ENCODE measurements at regions not wholly inside any gene's neighbourhood (a gene's known extent, or its start where the extent isn't known, plus 50 kb on each side); places are given as distances from the start of the nearest gene placed in this dataset.

DNA sequence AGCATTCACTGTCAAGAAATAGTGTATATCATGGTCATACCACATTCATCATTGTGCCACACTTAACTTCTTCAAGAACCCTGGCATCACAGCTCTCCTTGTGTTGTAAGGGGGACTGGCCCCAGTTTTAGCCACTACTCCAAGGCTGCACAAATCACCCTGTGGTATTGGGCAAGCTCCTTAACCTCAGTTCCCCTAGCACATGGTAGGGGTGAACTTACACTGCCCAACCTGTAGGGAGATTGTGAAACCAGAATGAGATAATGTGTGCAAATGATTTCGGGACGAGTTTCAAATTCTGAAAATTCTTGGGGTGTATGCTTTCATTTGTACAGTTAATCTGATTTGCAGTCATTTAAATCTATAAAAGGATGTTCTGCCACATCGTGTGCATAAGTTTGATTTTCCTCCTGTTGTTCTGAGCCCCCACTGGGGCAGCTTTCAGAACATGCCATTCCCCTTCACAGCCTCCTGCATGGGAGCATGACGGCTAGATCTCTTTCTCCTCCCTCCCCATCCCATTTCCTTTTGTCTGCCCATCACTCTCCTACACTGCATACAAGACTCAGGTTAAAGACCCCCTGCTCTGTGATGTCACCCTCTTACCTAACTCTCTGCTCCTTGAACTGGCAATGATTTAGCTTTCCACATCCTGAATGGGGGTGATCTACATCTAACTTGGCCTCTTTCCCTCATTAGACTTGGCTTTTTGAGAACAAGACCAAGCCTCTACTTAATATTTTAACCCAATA, 290.3 kb downstream of the CHRM3 start:
- DNase-seq (ENCODE audit: low read depth) = no peak

DNA sequence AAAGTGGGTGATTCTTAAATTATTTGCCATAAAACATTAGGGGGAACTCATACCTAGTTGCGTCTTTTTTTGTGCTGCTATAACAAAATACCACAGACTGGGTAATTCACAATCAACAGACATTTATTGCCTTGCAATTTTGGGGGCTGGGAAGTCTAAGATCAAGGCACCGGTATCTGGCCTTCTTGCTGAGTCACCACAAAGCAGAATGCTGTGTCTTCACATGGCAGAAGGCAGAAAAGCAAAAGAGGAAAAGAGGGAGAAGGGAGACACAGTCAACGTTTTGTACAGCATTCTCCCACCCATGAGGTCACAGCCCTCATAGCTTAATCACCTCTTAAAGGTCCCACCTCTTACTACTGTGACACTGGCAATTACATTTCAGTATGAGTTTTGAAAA, 291.0 kb downstream of the CHRM3 start:
- no peak for DNase-seq (ENCODE audit: low read depth)

DNA sequence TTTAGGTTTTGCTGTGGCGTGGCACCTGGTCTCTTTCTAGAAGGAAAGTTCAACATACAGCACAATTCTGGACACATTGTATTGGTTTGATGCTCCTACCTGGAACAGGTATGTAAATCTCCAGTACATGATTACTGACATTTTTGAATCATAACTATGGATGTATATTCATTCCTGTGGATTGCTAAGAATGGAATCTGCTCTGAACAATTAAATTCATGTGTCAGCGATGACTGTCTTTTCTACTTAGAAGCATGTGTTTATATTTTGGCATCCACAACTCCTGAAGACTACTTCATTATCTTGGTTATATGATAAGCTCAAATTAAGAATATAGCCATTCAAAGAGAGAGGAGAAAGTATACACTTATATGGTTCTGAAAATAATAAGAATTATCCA, 291.8 kb downstream of the CHRM3 start:
- no peak for DNase-seq (ENCODE audit: low read depth)

DNA sequence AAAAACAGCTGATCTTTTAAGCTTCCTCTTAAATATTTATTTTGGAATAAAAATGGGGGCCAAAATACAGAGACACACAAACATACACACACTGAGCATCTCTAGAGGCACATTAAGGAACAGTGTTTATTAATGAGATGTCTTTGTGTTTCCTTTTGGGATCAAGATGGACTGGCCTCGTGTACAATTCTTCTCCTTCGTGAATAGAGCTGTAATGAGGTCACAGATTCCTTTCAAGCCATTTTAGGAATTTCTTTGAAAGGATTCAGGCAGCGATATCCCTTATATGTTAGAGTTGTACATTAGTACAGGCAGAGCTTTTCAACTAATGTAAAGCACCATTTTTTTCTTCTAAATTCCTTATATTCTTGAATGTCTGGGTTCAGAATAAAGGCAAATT, 295.7 kb downstream of the CHRM3 start:
- DNase-seq (ENCODE audit: low read depth) = no peak

DNA sequence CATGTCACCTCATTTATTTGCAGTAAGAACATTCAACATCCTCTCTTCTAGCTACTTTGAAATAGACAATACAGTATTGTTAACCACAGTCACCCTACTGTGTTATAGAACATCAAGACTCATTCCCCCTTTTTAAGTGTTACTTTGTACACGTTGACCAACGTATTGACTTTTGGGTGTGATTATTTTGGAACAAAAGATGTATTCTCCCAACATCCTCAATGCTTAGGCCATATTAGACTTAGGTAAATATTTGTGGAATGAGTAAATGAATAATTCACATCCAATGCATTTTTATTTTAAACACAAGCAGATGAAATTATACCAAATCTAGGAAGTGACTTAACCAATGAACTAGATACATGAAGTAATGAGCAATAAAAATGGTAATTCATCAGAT, 296.6 kb downstream of the CHRM3 start:
- no peak for DNase-seq (ENCODE audit: low read depth)

DNA sequence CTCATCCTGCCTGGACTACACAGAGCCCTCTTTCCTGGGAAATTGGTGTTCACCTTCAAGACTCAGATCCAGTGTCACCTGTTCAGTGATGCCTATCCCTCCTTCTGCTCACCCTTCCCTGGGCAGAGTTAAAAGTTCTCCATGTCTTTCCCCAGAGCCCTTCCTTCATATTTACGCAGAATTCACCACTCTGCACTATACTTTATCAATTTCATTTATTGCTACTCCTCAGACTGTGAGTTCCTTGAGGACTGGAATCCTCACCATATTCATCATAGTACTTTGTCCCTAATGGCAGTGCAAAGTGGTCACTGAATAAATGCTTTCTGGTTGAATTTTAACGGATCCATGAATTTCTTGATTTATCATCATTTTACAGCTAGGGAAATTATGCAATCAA, 300.0 kb downstream of the CHRM3 start:
- DNase-seq (ENCODE audit: low read depth) = no peak

DNA sequence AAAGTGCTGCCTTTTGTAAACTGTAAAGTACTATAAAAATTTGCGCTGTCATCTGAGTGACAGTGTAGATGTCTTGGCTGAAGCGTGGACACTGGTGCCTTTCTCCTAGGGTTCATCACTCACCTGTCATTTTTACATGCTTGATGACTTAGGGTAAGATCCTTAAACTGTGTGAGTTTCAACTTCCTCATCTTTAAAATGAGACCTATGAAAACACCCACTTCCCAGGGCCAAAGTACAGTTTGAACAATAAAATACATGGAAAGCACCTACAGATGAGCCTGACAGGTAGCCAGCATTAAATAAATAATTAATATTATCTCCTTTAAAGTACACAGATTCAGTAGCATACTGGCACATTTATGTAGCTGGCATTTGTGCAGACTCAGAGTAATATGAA, 309.9 kb downstream of the CHRM3 start:
- DNase-seq (ENCODE audit: low read depth) = no peak

DNA sequence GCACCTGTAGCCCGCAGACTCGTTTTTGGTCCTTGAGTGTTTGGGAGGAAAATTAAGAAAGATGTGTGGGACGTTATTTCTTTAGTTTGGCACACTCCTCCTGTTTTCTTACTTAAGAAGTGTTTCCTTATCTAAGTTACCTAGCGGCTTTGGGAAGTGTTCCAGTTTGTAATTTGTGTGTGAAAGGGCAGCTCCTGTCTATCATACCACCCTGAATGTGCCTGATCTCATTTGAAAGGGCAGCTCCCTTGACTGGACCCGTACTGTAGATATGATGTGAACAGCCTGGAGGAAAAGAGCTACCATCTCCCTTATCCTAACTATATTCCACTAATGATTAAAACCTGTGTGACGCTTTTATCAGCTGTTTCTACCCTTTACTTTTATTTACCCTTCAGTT, 314.3 kb downstream of the CHRM3 start:
- DNase-seq (ENCODE audit: low read depth) = no peak

DNA sequence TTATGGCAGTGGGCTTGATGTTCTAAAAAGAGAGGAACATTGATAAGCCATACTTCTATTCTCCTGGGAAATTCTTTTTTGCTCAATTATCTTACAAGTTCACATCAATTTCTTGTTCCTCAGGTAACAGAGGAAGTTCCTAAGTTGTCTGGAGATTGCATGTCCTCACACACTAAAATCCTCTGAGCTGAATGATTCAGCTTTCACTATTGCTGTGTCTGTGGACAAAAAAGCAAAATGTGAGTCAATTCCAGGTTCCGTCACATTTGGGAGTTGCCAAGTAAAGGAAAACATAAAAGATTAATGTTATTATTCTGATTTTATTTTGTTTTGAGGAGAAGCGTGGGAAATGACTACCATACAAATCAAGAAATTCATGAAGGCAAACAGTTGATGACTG, 316.7 kb downstream of the CHRM3 start:
- no peak for DNase-seq (ENCODE audit: low read depth)

DNA sequence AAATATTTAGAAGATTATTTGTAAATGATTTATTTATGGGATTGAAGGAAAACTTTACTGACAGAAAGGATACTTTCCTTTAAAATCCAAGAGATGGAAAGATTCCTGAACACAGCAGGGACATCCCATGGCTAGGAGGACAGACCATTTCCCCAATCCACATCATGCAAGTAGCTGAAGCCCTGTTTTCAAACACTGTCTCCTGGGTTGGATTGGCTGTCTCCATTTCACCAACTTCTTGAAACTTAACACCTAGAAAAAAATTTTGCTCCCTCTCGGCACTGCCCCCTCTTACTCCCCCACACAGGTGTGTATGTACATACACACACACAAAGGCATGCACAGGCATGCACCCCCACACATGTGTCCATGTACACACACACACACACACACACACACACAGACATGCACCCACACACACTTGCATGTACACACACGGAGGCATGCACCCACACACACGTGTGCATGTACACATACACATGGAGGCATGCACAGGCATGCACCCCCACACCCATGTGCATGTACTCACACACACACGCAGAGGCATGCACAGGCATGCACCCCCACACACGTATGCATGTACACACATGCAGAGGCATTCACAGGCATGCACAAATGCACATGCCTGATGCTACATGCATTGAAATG, 320.0 kb downstream of the CHRM3 start:
- no peak for DNase-seq (ENCODE audit: low read depth)

DNA sequence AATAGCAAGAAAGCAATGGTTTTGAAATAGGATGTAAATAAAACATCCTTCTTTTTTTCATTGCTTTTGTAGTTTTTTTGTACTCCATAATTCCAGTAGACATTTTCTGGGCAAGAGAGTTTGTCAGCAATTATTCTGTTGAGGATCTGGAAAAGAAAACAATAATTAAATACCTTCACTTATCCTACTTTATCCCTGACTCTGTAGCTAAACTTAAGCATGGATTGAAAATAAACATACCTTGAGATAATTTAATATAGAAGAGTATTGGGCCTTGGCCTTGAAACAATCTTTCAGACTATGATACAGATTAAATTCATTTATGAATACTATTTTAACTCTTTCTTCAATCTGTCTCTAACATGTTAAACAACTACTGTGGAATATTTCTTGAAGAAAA, 321.2 kb downstream of the CHRM3 start:
- no peak for DNase-seq (ENCODE audit: low read depth)

DNA sequence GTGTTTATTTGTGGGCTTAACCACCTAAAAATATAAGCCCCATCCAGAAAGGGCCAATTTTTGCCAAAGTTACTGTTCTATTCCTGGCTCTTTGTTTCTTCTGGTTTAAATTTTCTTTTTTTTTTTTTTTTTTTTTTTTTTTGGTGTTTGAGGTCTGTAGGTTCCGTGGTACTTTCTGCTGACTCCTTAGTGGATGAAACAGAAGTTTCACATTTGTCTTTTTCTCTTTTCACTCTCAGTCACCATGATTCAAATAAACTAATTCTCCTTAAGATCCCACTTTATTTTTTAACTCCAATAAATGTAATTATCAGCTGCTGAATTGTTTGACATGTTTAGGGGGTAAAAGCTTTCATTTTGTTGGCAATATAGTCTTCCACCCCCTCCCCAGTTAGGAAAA, 322.3 kb downstream of the CHRM3 start:
- DNase-seq (ENCODE audit: low read depth) = no peak

DNA sequence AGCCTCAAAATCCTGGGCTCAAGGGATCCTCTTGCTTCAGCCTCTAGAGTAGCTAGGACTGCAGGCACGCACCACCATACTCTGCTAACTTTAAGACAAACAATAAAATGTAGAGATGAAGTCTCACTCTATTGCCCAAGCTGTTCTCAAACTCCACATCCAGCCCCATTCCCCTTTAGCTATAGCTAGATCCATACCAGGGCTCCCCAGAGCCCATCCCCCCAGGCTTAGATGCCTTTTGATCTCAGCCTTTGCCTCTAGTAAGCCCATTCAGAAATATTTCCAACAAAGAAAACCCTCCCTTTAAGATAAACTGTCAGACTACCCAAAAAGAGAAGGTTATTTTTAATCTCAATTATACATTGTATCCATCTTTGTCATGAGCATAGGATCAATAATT, 325.4 kb downstream of the CHRM3 start:
- no peak for DNase-seq (ENCODE audit: low read depth)

DNA sequence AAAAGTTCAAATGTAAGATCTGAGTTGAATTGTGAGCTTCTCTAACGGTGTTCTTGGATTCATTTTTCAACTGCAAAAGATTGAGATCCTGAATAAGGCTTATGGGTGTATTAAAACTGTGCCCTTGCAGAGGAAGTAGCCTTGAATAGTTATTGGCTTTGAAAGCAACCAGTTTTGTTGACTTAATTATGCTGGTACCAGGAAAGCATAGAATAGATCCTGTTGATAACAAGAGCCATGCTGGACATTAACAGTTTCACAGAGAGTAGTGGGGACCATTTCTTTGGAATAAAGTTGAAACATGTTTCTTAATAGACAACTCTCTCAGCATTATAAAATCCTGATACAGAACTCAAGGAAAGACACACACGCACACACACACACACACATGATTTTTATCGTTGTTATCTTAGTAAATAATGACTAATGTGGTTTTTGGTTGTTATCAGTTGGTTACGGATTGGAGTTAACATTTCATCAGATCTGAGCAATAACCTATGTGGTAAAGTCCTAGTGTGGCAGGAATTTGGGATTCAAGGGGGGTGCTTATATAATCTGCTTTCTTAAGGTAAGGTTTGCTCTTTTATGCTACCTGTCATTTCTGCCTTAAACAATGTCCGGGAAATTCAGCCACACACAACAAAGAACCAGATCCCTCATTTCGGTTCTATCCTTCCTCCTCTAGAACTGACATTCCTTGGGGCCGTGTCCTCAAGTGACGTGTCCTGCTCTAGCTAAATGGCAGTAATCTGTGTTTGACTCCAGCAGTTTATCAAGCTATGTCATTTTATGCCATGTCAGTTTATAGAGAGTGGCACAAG, 330.9 kb downstream of the CHRM3 start:
- DNase-seq (ENCODE audit: low read depth) = no peak

DNA sequence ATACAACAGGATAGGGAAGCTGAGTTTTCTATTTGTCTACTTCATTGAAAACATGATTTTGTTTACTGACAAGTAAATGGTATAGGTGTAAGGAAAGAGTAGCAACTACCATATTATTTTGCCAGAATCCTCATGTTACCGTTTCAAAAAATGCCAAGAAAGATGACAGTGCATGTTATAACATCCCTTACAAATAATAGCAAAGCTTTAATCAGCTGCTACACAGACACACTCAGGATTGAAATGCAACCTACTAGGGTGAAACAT, 331.5 kb downstream of the CHRM3 start:
- DNase-seq (ENCODE audit: low read depth) = no peak

DNA sequence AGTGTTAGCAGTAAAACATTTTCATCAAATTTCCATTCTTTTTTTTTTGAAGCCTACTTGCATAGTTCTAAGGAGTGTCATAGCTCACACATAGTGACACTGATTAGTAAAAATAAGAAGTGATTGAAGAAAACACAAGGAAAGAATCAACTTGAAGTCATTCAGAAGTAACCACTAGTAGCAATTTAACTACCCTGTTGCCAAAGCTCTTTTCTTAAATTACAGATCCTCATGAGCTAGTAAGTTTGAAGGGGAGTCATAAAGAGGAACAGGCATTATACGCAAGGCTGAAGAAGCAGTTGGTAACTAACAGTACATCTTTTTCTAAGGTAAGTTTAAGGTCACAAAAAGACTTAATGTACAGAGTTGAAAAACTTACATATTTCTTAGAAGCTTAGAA, 332.2 kb downstream of the CHRM3 start:
- no peak for DNase-seq (ENCODE audit: low read depth)

DNA sequence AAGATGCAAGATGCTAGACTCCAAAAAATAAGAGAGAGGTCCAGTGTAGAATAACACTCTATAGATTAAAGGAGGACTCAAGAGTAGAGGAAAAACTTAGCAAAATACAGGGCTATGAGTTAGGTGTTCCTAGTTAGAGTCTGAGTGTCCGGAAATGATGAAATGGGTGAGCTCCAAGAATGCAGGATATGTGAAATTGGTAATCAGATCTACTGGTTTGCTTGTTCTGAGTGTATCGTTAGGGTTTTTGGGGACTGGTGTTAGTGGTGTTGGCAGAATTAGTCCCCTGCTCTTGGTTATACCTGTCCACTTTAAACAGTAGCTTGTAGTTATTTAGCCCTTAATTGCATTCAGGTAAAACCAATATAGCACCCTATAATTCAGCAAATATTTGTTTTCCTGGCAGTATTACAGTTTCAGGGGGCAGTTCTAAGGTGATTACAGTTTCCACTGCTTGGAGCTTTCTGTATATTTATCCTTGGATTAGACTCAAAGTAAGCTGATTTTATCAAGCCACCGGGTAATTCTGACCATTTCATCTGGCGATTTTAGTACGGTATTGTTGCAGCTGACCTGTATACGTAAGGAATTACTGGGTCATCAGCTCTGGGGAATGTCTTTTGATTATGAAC, 332.7 kb downstream of the CHRM3 start:
- DNase-seq (ENCODE audit: low read depth) = no peak

DNA sequence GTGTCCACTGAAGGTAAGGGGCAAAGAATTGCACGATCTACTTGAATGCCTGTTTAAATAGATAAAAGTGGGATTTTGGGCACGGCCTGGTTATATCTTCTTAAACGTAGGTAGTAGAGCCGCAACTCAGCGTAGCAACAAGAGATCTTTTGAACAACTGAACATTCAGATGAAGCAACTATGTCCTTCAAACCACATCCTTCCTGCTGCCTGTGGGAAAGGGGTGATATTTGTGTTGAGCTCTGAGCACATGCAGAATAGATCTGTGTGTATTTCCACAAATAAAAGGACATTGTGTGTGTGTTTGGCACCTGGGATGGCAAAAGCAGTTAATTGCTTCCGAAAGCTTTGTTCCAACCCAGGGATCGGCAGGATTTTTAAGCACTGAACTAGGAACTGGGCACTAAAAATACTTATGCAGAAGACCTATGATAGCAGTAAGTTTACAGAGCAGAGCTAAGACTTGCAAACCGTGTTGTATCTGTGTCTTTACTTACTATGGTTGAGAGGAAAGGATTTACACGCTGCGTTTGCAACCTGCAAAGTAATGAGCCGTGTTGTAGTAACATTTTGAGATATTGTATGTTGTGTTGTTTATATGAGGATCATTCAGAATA, 333.4 kb downstream of the CHRM3 start:
- DNase-seq (ENCODE audit: low read depth) = peak; percentile 30

DNA sequence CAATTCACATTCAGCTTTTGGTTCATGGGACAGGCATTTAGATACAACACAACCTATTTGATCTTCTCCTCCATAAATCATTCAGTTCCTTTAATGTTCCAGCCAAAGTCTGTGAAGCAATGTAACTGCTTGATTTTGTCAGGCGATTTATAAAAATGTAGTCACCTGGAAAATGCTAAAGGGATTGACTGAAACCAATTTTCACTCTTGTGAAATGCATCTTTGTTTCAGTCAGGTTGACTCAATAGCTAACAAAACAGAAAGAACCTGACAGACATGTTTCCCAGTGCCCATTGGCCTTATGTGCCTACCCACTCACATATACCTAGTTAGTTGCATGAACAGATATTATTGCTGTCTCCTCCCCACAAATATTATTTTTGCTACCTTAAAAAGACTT, 335.7 kb downstream of the CHRM3 start:
- no peak for DNase-seq (ENCODE audit: low read depth)

DNA sequence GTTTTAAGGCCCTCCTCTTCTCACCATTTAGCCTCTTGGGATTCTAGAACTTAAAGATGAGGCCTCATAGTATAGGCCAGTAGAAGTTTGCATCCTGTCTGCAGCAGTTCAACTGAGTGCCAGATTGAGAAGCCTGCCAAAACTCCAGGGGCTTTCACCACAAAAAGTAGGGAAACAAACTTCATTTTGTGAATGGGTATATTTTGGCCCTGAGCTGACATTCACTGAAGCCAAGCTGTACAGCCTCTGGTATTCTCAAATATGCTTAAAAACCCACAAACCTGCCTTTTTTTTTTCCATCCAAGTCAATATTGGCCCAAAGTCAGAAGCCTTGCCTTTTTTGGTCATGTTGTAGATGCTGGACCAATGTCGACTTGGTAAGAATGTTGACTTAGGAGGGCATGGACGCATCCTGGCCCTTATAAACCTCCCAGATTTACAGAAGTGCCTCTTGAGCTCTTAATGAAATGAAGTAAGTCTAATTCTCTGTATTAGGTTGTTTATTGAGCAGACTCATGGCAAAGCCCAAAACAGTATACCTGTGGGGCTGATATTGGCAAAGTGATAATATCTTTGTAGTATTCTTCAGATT, 337.5 kb downstream of the CHRM3 start:
- no peak for DNase-seq (ENCODE audit: low read depth)

DNA sequence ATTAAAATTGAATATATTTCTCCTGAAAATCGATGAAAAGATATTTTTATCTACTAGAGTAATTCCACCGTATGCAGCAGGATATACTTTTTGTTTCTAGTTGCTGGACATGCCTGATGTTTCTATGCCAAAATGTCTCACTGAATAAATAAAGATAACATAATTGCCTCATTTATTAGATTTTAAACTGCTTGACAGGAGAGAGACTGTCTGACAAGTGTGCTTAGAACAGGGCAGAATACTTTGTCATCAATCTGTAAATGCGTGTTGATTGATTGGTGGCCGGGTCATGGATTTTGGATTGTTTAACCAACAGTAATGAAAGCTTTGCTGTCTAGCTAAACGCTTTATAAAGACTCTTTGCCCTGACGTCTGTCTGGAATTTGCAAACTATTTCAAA, 339.0 kb downstream of the CHRM3 start:
- DNase-seq (ENCODE audit: low read depth) = no peak

DNA sequence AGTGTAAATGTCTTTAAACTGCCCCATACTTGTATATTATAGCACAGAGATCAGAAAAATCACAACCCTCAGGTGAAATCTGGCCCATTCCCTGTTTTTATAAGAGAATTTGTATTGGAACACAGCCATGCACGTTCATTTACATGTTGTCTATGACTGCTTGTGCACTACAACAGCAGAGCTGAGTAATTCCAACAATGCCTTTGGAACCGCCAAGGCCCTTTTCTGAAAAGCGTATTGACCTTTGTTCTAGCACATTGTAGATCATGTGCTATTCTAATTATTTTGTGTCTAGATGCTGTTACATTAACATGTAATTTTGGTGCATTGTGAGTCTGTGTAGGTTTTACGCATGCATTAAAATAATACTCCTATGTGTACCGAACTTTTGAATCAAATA, 339.6 kb downstream of the CHRM3 start:
- no peak for DNase-seq (ENCODE audit: low read depth)

All from activated T-cell treated with anti-CD3 and anti-CD28 coated beads for 1 hour (primary cell).